ENCODE measurements at regions not wholly inside any gene's neighbourhood (a gene's known extent, or its start where the extent isn't known, plus 50 kb on each side); places are given as distances from the start of the nearest gene placed in this dataset.

DNA sequence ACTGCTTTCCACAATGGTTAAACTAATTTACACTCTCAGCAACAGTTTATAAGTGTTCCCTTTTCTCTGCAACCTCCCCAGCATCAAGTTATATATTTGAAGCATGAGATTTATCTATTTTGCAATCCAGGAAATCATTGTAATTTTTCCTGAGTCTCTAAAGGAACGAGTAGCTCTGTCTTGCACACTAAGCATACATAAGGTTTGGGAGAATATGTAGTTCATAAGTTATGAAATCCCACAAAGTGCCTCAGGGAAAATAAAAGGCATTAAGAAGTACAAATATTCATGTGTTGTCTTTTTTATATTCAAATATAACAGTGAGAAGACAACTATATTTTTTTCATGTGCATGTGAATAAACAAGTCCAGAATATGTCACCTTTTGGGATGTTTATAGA is 377.1 kb upstream of the RORB start:
- TF ChIP-seq, protein P1, sequence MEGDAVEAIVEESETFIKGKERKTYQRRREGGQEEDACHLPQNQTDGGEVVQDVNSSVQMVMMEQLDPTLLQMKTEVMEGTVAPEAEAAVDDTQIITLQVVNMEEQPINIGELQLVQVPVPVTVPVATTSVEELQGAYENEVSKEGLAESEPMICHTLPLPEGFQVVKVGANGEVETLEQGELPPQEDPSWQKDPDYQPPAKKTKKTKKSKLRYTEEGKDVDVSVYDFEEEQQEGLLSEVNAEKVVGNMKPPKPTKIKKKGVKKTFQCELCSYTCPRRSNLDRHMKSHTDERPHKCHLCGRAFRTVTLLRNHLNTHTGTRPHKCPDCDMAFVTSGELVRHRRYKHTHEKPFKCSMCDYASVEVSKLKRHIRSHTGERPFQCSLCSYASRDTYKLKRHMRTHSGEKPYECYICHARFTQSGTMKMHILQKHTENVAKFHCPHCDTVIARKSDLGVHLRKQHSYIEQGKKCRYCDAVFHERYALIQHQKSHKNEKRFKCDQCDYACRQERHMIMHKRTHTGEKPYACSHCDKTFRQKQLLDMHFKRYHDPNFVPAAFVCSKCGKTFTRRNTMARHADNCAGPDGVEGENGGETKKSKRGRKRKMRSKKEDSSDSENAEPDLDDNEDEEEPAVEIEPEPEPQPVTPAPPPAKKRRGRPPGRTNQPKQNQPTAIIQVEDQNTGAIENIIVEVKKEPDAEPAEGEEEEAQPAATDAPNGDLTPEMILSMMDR (conservative IDR thresholded peaks at IDR 0.05) = no peak
- no peak for TF ChIP-seq ZFX (IDR thresholded peaks at IDR 0.05)

Data from C4-2B (cell line).